DLD1 (cell line): ENCODE measurements at regions not wholly inside any gene's neighbourhood (a gene's known extent, or its start where the extent isn't known, plus 50 kb on each side); places are given as distances from the start of the nearest gene placed in this dataset.

Experiments
- in situ Hi-C: cut with HindIII; loops from 2 replicates; pipeline ENCODE4 v1.10.0; 2017; ENCODE audit warnings: low sequenced_read_pairs

DNA sequence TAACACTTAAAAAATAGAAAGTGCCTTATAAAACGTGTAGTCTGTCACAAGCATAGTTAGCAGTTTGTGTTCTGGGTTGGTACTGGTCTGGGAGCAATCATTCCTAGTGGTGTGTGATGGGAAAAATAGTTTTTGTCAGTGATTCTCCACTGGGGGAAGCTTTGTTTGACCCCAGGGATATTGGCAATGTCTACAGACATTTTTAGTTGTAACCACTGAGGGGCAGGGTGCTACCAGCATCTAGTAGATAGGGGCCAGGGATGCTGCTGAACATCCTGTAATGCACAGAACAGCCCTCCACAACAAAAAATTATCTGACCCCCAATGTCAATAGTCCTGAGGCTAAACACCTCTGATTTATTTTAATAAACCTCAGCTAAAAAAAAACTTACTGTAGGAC lies 51.6 kb upstream of the CREB5 start:
- in situ Hi-C loops, result loop anchor here (10.0 kb wide), 1 partner anchor 244 kb away; no protein-coding TSS in a partner anchor

DNA sequence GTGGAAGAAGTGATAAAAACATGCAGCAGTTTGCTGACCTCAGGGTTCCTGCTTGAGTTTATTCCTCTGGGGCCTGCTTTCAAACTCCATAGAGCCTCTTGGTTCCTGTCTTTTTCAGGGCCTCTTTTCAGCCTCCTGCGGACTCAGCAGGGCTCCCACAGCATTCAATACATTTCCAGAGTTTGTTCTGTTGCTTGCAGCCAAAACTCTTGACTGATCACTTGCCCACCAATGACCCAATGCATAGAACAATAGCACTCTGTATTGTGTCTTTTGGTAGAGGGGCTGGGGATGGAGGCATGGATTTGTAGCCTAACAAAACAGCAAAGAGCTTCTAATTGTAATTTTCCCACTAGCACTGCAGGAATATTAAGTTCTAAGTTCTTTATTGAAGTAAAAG lies 50.8 kb upstream of the CREB5 start:
- in situ Hi-C loops, result loop anchor here (10.0 kb wide), 1 partner anchor 243 kb away; no protein-coding TSS in a partner anchor

DNA sequence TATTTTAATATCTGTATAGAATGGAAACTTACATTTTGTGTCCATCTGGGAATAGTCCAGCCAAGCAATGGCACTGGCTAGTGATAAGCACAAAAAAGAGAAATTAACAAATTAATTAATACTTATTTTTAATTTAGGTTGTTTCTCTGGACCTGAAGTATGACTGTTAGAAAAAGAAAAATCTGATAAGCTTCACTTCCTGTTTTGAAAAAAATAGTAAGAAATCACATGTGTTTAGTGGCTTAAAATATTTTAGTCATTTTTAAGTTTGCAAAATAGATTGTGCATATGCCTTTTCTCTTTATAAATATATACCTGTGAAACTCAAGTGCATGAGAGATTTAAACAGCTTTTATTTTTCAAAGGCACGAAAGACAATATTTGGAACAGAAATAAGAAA lies 50.1 kb upstream of the CREB5 start:
- in situ Hi-C loops, result loop anchor here (10.0 kb wide), 1 partner anchor 243 kb away; no protein-coding TSS in a partner anchor
